Forelimb muscle (tissue), 1 donor: ENCODE measurements at regions not wholly inside any gene's neighbourhood (a gene's known extent, or its start where the extent isn't known, plus 50 kb on each side); places are given as distances from the start of the nearest gene placed in this dataset.

Experiments
- DNase-seq: peaks from one replicate; pipeline ENCODE4 v3.0.0-alpha.2; 2013; ENCODE audit warnings: low read depth

- no peak for DNase-seq
Observed at GRCh38 chr16:65510241-65510640, 388.4 kb upstream of the CDH11 start.

GRCh38 chr16:65509172-65509571 lies 387.3 kb upstream of the CDH11 start:
- no peak for DNase-seq

GRCh38 chr16:65500919-65501318 lies 379.1 kb upstream of the CDH11 start:
- no peak for DNase-seq

GRCh38 chr16:65500007-65500406 lies 378.1 kb upstream of the CDH11 start:
- DNase-seq = no peak

GRCh38 chr16:65499566-65499965 lies 377.7 kb upstream of the CDH11 start:
- no peak for DNase-seq

DNA sequence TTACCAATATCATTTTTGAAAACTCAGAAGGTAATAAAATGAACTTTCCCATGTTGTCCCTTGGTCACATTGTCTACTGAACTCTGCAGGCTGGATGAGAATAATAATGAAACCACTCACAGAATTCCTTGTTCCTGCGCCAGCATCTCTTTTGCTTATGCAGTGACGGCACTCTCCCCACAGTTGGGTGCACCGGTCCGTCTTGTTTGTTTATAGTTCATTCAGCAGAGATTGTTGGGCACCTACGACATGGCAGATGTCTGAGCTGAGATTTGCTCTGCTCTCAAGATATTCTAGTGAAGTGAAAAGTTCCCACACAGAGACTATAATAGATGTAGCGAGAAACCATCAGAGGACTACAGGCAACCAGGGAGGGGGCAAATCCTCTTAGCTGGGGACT lies 375.7 kb upstream of the CDH11 start:
- no peak for DNase-seq

DNA sequence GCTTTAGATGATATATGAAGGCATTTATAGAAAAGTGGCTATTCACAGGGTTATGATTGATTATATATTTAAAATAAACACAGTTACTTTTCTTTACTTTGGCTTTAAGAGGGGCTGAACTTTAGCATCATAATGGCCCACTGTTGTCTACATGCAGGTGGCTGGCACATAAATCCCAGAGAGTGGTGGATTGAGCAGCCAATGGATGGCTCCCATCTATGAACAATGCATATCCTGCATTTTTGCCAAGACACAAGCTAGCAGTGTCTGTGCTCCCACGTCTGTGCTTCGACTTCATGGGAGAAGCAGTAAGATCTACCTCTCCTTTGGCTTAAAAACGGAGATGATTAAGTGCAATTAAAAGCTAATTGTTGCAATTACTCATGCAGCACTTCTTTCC lies 373.2 kb upstream of the CDH11 start:
- DNase-seq = no peak

DNA sequence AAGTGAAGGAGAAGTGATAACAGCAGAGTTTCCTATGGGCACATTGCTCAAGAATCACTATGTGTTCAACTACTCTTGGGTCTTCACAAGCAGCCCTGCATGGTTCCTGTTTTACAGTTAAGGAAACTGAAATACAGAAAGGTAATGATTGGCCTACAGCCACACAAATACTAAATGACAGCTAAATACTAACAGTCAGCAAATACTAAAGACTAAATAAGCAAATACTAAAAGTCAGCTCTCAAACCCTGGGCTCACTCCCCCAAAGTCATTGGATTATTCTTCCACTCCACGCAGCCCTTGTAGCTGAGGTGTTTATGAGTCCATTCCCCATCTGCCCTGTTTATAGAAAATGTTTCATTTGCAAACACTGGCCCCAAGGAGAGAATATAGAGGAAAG lies 372.7 kb upstream of the CDH11 start:
- DNase-seq = no peak

DNA sequence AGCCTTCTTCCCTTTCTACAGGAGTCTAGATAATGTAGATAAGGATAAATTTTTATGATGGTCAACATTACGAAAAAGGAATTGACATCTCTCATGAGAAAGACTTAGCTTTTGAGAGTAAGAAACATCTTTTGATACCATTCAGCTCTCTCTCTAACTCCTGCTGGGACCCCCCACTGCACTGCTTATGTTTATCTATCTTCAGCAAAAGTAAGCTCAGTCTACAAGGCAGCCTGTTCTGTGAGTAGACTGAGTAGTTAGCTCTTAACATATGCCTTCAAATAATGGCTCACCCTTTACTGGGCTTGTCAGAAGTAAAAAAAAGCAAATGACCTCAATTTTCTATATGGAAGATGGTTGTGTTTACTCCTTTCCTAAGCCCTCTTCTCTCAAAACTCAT lies 372.2 kb upstream of the CDH11 start:
- DNase-seq = no peak

GRCh38 chr16:65490286-65490685 lies 368.4 kb upstream of the CDH11 start:
- DNase-seq = no peak

- no peak for DNase-seq
Observed at GRCh38 chr16:65489531-65490023, 367.7 kb upstream of the CDH11 start.

DNA sequence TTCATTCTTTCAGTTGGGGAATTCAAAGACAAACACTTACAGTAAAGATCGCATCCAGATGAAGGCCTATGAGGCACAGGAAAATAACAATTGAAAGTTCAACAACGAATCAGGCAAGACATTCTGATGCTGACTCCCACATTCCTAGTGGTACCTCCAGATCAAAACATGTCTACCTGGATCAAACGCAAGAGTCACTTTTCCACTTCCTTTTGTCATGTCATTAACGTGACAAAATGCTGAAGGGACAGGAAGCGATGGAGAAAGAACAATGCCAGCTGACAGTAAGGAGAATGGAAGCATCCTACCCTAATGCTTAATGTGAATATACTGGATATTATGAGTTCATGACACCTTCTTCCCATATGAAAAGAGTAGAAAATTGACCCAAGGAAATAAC lies 365.4 kb upstream of the CDH11 start:
- DNase-seq = no peak

GRCh38 chr16:65481956-65482355 lies 360.1 kb upstream of the CDH11 start:
- no peak for DNase-seq

GRCh38 chr16:65480281-65481091 lies 358.6 kb upstream of the CDH11 start:
- DNase-seq = no peak

- DNase-seq = no peak
Observed at GRCh38 chr16:65476448-65476955, 354.6 kb upstream of the CDH11 start.

DNA sequence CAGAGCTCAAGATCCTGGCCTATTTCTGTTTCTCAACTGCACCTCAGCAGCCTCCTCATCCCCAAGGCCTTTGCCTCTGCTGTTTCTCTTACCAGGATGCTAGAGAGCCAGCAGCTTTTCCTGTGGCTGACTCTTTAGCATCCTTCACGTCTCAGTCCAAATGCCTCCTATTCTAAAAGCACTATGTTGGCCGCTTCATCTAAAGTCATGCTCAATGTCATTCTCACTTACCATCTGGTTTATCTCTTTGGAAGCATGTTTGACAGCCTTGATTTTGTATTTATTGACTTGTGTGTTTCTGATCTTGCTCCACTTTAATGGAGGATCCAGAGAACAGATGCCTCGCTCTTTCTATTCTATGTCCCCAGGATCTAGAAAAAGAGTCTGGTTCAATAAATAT lies 351.8 kb upstream of the CDH11 start:
- no peak for DNase-seq

- DNase-seq = no peak
Observed at GRCh38 chr16:65469116-65469515, 347.3 kb upstream of the CDH11 start.

DNA sequence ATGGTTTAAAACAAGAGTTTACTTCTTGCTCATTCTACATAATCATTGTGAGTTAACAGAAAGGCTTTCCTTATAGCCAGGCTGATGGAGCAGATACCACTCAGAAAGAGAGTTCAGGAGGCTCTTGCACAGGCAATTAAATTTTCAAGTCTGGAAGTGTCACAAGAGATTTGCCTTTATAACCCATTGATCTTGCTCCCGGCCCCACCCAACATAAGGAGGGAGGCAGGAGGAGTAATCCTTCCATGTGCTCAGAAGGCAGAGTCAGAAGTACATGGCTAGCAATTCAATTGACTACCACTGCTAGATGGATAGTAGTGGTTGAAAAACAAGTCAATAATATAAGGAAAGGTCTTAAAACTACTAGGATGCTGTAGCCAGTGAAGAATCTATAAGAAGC lies 346.3 kb upstream of the CDH11 start:
- no peak for DNase-seq

DNA sequence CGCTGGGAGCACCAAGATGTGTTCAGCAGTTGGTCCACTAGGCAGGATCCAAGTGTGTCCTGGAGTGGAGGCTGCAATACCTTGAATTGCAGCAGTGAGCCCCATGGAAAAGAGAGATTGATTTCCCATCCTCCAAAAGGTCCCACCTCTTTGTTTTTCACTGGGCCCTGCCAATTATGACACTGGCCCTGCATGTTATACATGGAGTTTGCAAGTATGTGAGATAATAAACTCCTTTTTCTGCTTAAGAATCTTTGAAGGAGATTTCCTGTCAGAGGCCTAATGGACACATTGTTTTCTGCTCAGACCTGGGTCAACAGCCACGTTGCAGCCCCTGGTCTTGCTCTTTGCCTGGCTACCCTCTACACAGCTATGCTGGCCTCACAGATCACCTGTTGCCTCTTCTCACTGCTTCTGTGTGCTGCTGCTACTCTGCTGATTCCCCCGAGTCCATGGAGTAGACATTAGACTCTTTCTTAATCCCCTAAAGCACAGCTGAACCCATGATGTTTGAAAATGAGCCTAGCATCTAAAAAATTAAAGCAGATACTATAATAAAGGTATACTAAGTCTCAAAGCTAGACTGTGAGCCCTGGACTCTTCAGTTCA lies 341.9 kb upstream of the CDH11 start:
- no peak for DNase-seq

DNA sequence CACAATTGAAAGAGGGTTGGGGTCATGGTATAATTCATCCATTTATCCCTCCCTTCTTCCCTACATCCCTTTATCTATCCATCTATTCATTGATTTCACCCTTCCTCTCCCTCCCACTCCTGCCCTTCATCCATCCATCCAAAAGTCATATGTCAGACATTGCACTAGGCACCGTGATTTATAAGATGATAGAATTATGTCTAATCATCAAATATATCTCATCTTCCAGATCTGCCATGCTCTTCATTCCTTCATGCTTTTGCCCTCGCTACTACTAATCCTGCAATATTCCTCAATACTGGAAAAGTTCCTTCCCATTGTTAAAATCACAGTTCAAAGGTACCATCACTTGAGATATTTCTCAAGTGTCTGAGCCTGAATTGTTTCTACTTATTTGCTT lies 335.2 kb upstream of the CDH11 start:
- DNase-seq = no peak

DNA sequence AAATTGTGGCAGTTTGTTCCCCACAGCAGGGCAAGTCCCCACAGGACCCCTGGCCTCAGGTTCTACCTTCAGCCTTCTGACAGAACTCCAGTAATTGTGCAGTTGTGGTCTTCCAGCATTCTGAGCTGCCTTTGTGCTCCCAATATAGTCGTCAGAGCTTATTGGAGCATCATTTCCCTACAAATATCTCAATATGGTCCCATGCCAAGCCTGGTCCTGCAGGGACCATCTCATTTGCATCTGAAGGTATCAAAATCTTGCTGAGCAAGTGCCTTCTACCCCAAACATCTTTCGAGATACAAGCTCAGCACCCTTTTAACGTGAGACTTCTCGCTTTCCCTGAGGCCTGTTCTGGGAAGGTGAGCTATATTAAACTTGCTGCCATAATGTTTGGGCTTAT lies 333.9 kb upstream of the CDH11 start:
- no peak for DNase-seq

DNA sequence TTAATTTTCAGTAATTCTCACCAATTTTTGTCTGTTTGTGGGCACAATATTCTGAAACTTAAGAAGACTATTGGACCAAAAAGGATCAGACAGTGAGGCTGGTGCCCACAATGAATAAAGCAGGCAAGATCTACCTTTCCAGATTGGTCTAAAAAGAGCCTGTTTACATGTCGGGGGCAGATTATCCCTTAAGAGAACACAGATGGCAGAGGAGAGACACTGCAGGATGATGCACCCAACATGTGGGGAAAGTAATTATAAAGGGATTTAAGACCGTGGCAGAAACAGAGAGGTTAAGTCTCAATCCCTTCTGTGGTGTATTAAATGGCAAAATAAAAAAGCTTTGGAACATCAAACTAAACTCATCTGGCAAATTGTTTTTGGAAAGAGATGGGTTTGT lies 331.8 kb upstream of the CDH11 start:
- DNase-seq = no peak

DNA sequence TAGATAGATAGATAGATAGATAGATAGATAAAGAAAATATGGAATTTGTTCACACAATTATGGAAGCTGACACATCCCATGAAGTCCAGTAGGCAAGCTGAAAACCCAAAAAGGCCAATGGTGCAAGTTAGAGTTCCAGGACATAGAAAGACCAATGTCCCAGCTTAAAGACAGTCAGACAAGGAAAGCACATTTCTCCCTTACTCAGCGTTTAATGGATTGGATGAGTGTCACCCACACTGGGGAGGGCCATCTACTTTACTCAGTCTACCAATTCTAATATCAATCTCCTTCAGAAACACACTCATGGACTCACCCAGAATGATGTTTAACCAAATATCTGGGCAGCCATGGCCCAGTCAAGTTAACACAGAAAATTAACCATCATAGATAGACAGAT lies 327.7 kb upstream of the CDH11 start:
- no peak for DNase-seq
